Endothelial cell of umbilical vein (primary cell): ENCODE measurements at regions not wholly inside any gene's neighbourhood (a gene's known extent, or its start where the extent isn't known, plus 50 kb on each side); places are given as distances from the start of the nearest gene placed in this dataset.

ENCODE experiments used
- BruUV-seq: library from RNA; stranded (reverse); fragments of 400-500 nt; replicated peaks from 2 replicates; lab custom pipeline; 2021; lab: Mats Ljungman, UMichigan
- CTCF ChIA-PET: fragments of 300-600, 350-600 bp; sonication (Branson Sonifier 250); formaldehyde crosslinking; loops from one replicate; lab custom pipeline; 2021; ENCODE audit warnings: antibody characterized with exemption, inconsistent platforms; lab: Charles Lee
- POLR2A ChIA-PET: fragments of 300-600, 350-600 bp; sonication (Branson Sonifier 250); formaldehyde crosslinking; loops from one replicate; lab custom pipeline; 2021; ENCODE audit warnings: antibody characterized with exemption, inconsistent platforms; lab: Charles Lee
- DNase-seq: peaks from one replicate; pipeline ENCODE4 v3.0.0-alpha.2; 2011; ENCODE audit warnings: low read depth, low spot score
- FAIRE-seq: peaks from 2 replicates; lab custom pipeline; 2011; peaks lifted over from hg19 to GRCh38; lab: Jason Lieb, UNC
- H2AFZ ChIP-seq: 2 replicates; pipeline ENCODE4 v1.6.0; 2012; ENCODE audit warnings: low read depth, low read length, control low read depth, inconsistent platforms
- H3K27ac ChIP-seq: 2 replicates; pipeline ENCODE4 v1.5.1; 2011; ENCODE audit warnings: low read depth, mild to moderate bottlenecking, control low read depth, low read length, moderate library complexity; ENCODE audit not compliant: insufficient read depth
- H3K27me3 ChIP-seq, 2 experiments: 2 replicates each; pipeline versions ENCODE4 v1.6.0 to v1.6.1; 2011; ENCODE audit warnings: low read length in 2 of 2, mixed read lengths in 1 of 2; ENCODE audit not compliant: control insufficient read depth in 2 of 2, insufficient read depth in 2 of 2
- H3K36me3 ChIP-seq, 2 experiments: 2 replicates in 1 of 2; 3 replicates in 1 of 2; pipeline ENCODE4 v1.5.1; 2011; ENCODE audit warnings: low read length in 2 of 2, mild to moderate bottlenecking in 1 of 2, moderate library complexity in 1 of 2; ENCODE audit not compliant: control insufficient read depth in 2 of 2, insufficient read depth in 2 of 2; ENCODE audit errors: extremely low read depth in 1 of 2
- H3K4me1 ChIP-seq: 3 replicates; pipeline ENCODE4 v1.5.1; 2011; ENCODE audit warnings: mild to moderate bottlenecking, low read length; ENCODE audit not compliant: control insufficient read depth, insufficient read depth; ENCODE audit errors: extremely low read depth
- H3K4me2 ChIP-seq: 2 replicates; pipeline ENCODE4 v1.6.1; 2011; ENCODE audit warnings: low read length, control low read depth, mixed read lengths; ENCODE audit not compliant: insufficient read depth
- H3K4me3 ChIP-seq, 3 experiments: fragments of 200-600 bp in 1 of 3; sonication (generic), shearing (Covaris generic) in 1 of 3; replicated peaks in 1 of 3; 2 replicates each; pipeline ENCODE4 v1.5.1; 2011 to 2016; ENCODE audit warnings: control low read depth in 3 of 3, low read length in 3 of 3, mild to moderate bottlenecking in 2 of 3, inconsistent platforms in 1 of 3, low read depth in 1 of 3, moderate library complexity in 1 of 3; ENCODE audit not compliant: insufficient read depth in 1 of 3
- H3K79me2 ChIP-seq: 2 replicates; pipeline ENCODE4 v1.6.0; 2012; ENCODE audit warnings: low read length, inconsistent platforms; ENCODE audit not compliant: control insufficient read depth, insufficient read depth
- H3K9ac ChIP-seq: replicated peaks from 2 replicates; pipeline ENCODE3; 2011; ENCODE audit warnings: low read length, control low read depth; ENCODE audit not compliant: insufficient read depth; ENCODE audit errors: extremely low read depth
- H3K9me1 ChIP-seq: replicated peaks from 3 replicates; pipeline ENCODE4 v1.6.0; 2011; ENCODE audit warnings: mild to moderate bottlenecking, low read length; ENCODE audit not compliant: control insufficient read depth, insufficient read depth; ENCODE audit errors: extremely low read depth
- H3K9me3 ChIP-seq: replicated peaks from 2 replicates; pipeline ENCODE4 v1.5.1; 2012; ENCODE audit warnings: low read length, inconsistent platforms; ENCODE audit not compliant: control insufficient read depth, insufficient read depth
- H4K20me1 ChIP-seq: replicated peaks from 2 replicates; pipeline ENCODE3; 2011; ENCODE audit warnings: mild to moderate bottlenecking, low read length; ENCODE audit not compliant: control insufficient read depth, insufficient read depth; ENCODE audit errors: extremely low read depth
- EZH2 ChIP-seq: IDR thresholded peaks from 2 replicates; pipeline ENCODE4 v1.6.1; 2012; ENCODE audit warnings: borderline replicate concordance, low read depth, mild to moderate bottlenecking, moderate library complexity, low read length, inconsistent platforms; ENCODE audit not compliant: severe bottlenecking
- FOS ChIP-seq: IDR thresholded peaks from 2 replicates; pipeline ENCODE4 v1.6.1; 2011; ENCODE audit warnings: mild to moderate bottlenecking, low read length, moderate library complexity, borderline replicate concordance; ENCODE audit not compliant: insufficient read depth
- GATA2 ChIP-seq: IDR thresholded peaks from 2 replicates; pipeline ENCODE4 v1.7.0; 2011; ENCODE audit warnings: low read depth, mild to moderate bottlenecking, moderate library complexity, mixed read lengths, low read length; ENCODE audit not compliant: insufficient read length, insufficient read depth
- JUN ChIP-seq: IDR thresholded peaks from 2 replicates; pipeline ENCODE4 v1.6.1; 2011; ENCODE audit warnings: borderline replicate concordance, low read depth; ENCODE audit not compliant: insufficient read length, insufficient read depth
- MYC ChIP-seq: IDR thresholded peaks from one replicate; pipeline ENCODE4 v1.6.1; 2011; ENCODE audit warnings: mild to moderate bottlenecking, low read depth, low read length
- POLR2A ChIP-seq: IDR thresholded peaks from 2 replicates; pipeline ENCODE4 v1.6.1; 2012; ENCODE audit warnings: low read depth, mild to moderate bottlenecking, control low read depth, low read length
- POLR2AphosphoS5 ChIP-seq: IDR thresholded peaks from 2 replicates; pipeline ENCODE4 v1.6.1; 2012; ENCODE audit warnings: low read depth, mild to moderate bottlenecking, control low read depth, low read length, moderate library complexity; ENCODE audit not compliant: insufficient read depth
- dilution Hi-C: fragments of 300-500 bp; cut with MboI; formaldehyde crosslinking; loops from one replicate; pipeline ENCODE4 v1.15.0; 2019; ENCODE audit warnings: low sequenced_read_pairs; ENCODE audit not compliant: extremely low pct_ligation_motif_present
- intact Hi-C: fragments of 100-400 bp; cut with micrococcal nuclease; formaldehyde crosslinking; loops from one replicate; pipeline ENCODE4 v1.10.0; 2022
- TF ChIP-seq, protein P1 (sequence below): IDR thresholded peaks from 2 replicates; pipeline ENCODE4 v1.6.1; 2011; ENCODE audit not compliant: insufficient read depth, insufficient read length
- TF ChIP-seq, protein P2 (sequence below), 2 donors: IDR thresholded peaks; 1 replicate in 1 of 2; 2 replicates in 1 of 2; pipeline ENCODE4 v1.5.1; 2011; ENCODE audit warnings: low read length in 2 of 2, mild to moderate bottlenecking in 2 of 2, moderate library complexity in 2 of 2, control low read depth in 1 of 2, inconsistent platforms in 1 of 2, low read depth in 1 of 2; ENCODE audit not compliant: insufficient read depth in 1 of 2; ENCODE audit errors: extremely low read depth in 1 of 2

DNA sequence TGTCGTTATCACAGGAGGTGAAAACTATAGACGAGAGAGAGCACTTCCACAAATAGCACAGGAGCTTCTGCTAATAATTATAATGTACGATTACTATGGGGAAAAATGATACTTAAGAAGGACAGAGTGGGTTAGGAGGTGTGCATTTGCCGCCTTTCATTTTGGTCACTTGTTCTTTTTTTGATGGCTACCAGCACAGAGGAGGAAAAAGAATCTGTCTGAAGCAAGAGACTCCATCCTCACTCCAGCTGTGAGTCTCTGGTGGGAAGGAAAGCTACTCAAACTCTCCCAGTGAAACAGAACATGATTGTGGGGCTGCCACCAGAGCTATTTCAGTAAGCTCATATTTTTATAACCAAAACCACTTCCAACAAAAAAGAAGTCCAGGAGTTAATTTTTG is 270.4 kb upstream of the TMEM161B start:
- Histone ChIP-seq H3K4me1 (no peaks in the 10 kb centered on the region), H2AFZ (no peak overlapping the region), H3K9me3 (no peaks in the 10 kb centered on the region), H4K20me1 (no peaks in the 10 kb centered on the region), H3K9ac (no peak overlapping the region), H3K79me2 (no peaks in the 10 kb centered on the region), H3K27ac (no peak overlapping the region), H3K4me2 (no peak overlapping the region), H3K9me1 (no peaks in the 10 kb centered on the region), H3K36me3 (no peaks in the 10 kb centered on the region), H3K4me3 (no peak overlapping the region), H3K27me3 (no peaks in the 10 kb centered on the region)
- TF ChIP-seq MYC = no peak
- no peak for TF ChIP-seq GATA2
- TF ChIP-seq FOS = no peak
- TF ChIP-seq, protein P1, sequence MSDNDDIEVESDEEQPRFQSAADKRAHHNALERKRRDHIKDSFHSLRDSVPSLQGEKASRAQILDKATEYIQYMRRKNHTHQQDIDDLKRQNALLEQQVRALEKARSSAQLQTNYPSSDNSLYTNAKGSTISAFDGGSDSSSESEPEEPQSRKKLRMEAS = no peak
- TF ChIP-seq JUN = no peak
- TF ChIP-seq EZH2 = no peak
- TF ChIP-seq, protein P2, sequence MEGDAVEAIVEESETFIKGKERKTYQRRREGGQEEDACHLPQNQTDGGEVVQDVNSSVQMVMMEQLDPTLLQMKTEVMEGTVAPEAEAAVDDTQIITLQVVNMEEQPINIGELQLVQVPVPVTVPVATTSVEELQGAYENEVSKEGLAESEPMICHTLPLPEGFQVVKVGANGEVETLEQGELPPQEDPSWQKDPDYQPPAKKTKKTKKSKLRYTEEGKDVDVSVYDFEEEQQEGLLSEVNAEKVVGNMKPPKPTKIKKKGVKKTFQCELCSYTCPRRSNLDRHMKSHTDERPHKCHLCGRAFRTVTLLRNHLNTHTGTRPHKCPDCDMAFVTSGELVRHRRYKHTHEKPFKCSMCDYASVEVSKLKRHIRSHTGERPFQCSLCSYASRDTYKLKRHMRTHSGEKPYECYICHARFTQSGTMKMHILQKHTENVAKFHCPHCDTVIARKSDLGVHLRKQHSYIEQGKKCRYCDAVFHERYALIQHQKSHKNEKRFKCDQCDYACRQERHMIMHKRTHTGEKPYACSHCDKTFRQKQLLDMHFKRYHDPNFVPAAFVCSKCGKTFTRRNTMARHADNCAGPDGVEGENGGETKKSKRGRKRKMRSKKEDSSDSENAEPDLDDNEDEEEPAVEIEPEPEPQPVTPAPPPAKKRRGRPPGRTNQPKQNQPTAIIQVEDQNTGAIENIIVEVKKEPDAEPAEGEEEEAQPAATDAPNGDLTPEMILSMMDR (IDR thresholded peaks at IDR 0.05; ENCODE audit: extremely low read depth in 1 of 2, insufficient read depth in 1 of 2, low read depth in 1 of 2, low read length in 2 of 2) = no peak
- TF ChIP-seq POLR2AphosphoS5 = no peak
- TF ChIP-seq POLR2A = no peak
- intact Hi-C loops (no loop called here), dilution Hi-C loops (no loop called here)
- no TSS peak for BruUV-seq
- CTCF ChIA-PET = interaction anchor here (1.1 kb wide), 1 partner anchor 10 kb away, joined by 3 read pairs; no protein-coding TSS in a partner anchor
- FAIRE-seq (no peak), DNase-seq (no peak)
- POLR2A ChIA-PET = no interaction called here
